Common myeloid progenitor, CD34-positive (primary cell): ENCODE measurements at regions not wholly inside any gene's neighbourhood (a gene's known extent, or its start where the extent isn't known, plus 50 kb on each side); places are given as distances from the start of the nearest gene placed in this dataset.

Source experiments
- CTCF ChIA-PET: fragments of 350-600 bp; sonication (Branson Sonifier 250); formaldehyde crosslinking; loops from one replicate; lab custom pipeline; 2021; ENCODE audit warnings: antibody characterized with exemption; lab: Charles Lee
- POLR2A ChIA-PET: fragments of 350-600 bp; sonication (Branson Sonifier 250); formaldehyde crosslinking; loops from one replicate; lab custom pipeline; 2021; ENCODE audit warnings: antibody characterized with exemption; lab: Charles Lee
- DNase-seq, 3 donors: peaks; one replicate each; pipeline versions ENCODE4 v3.0.0 to v3.0.0-alpha.2; 2013
- H3K27ac ChIP-seq, 2 experiments: 1 replicate in 1 of 2; 2 replicates in 1 of 2; pipeline ENCODE4 v1.7.0; 2013; ENCODE audit warnings: inconsistent platforms in 2 of 2, low read length in 2 of 2, mild to moderate bottlenecking in 2 of 2, low read depth in 1 of 2, moderate library complexity in 1 of 2; ENCODE audit not compliant: severe bottlenecking in 2 of 2, insufficient read depth in 1 of 2, poor library complexity in 1 of 2
- H3K27me3 ChIP-seq, 5 experiments: replicated peaks in 2 of 5; 1 replicate in 3 of 5; 2 replicates in 2 of 5; pipeline versions ENCODE4 v1.6.1 to v1.7.0; 2013; ENCODE audit warnings: low read length in 4 of 5, mild to moderate bottlenecking in 2 of 5, moderate library complexity in 2 of 5, inconsistent platforms in 1 of 5; ENCODE audit not compliant: insufficient read depth in 5 of 5, control insufficient read depth in 4 of 5
- H3K36me3 ChIP-seq, 4 experiments: 1 replicate in 2 of 4; 2 replicates in 2 of 4; pipeline versions ENCODE4 v1.6.1 to v1.7.0; 2013; ENCODE audit warnings: low read length in 3 of 4, control low read depth in 1 of 4, mild to moderate bottlenecking in 1 of 4; ENCODE audit not compliant: control insufficient read depth in 4 of 4, insufficient read depth in 4 of 4
- H3K4me1 ChIP-seq, 4 experiments: 1 replicate in 3 of 4; 2 replicates in 1 of 4; pipeline versions ENCODE4 v1.6.1 to v1.7.1; 2013; ENCODE audit warnings: low read length in 3 of 4, mild to moderate bottlenecking in 3 of 4, control low read depth in 1 of 4, inconsistent platforms in 1 of 4, moderate library complexity in 1 of 4; ENCODE audit not compliant: control insufficient read depth in 4 of 4, insufficient read depth in 4 of 4; ENCODE audit errors: control extremely low read depth in 1 of 4
- H3K4me3 ChIP-seq, 7 experiments: 1 replicate in 4 of 7; 2 replicates in 3 of 7; pipeline versions ENCODE4 v1.5.1 to v1.7.0; 2013; ENCODE audit warnings: mild to moderate bottlenecking in 7 of 7, low read length in 6 of 7, moderate library complexity in 6 of 7, inconsistent platforms in 2 of 7, low read depth in 2 of 7, control low read depth in 1 of 7; ENCODE audit not compliant: insufficient read depth in 4 of 7, control insufficient read depth in 1 of 7; ENCODE audit errors: extremely low read depth in 1 of 7
- H3K9me3 ChIP-seq, 5 experiments: 1 replicate in 4 of 5; 2 replicates in 1 of 5; pipeline versions ENCODE4 v1.6.1 to v1.7.1; 2013; ENCODE audit warnings: low read length in 4 of 5, mild to moderate bottlenecking in 2 of 5, inconsistent platforms in 1 of 5, low read depth in 1 of 5, moderate library complexity in 1 of 5; ENCODE audit not compliant: control insufficient read depth in 4 of 5, insufficient read depth in 2 of 5; ENCODE audit errors: control extremely low read depth in 1 of 5
- WGBS: methylation state at CpG from one replicate; pipeline ENCODE4 v1.1.5; 2013; ENCODE audit not compliant: insufficient coverage; 5-methylcytosine and 5-hydroxymethylcytosine counted together

DNA sequence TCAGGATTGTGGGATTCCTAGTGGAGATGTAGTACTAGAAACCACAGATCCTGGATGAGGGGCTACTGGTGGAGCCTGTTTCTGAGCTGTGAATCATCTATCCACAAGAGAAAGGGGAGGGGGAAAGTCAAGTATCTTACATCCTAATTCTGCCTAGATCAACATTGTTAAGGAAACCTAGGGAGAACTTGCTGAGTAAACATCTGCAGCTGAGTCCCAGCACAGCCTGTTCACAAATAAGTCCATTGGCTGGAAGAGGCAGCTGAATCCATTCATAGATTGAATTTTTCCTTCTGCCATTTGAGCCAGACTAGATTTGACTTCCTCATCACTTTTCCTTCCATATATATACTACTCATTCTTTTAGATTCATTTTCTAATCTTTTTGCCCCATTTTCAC, 460.5 kb downstream of the TUSC7 start:
- H3K4me1 ChIP-seq, result no peaks in the 10 kb centered on the region
- no peaks in the 10 kb centered on the region for H3K9me3 ChIP-seq
- no peak overlapping the region for H3K4me3 ChIP-seq
- H3K27ac ChIP-seq, result no peak overlapping the region
- no peaks in the 10 kb centered on the region for H3K36me3 ChIP-seq
- H3K27me3 ChIP-seq, result no peaks in the 10 kb centered on the region
- CTCF ChIA-PET, result no interaction called here
- DNase-seq, result no peak
- POLR2A ChIA-PET, result no interaction called here

- no peaks in the 10 kb centered on the region for H3K36me3 ChIP-seq
- H3K4me3 ChIP-seq, result no peak overlapping the region
- ChIA-PET CTCF (no interaction called here), POLR2A (no interaction called here)
- no peak for DNase-seq
- no peaks in the 10 kb centered on the region for H3K4me1 ChIP-seq
- no peaks in the 10 kb centered on the region for H3K27me3 ChIP-seq
- H3K9me3 ChIP-seq, result no peaks in the 10 kb centered on the region
- no peak overlapping the region for H3K27ac ChIP-seq
These were observed 461.5 kb downstream of the TUSC7 start for GRCh38 chr3:117171124-117171523.

DNA sequence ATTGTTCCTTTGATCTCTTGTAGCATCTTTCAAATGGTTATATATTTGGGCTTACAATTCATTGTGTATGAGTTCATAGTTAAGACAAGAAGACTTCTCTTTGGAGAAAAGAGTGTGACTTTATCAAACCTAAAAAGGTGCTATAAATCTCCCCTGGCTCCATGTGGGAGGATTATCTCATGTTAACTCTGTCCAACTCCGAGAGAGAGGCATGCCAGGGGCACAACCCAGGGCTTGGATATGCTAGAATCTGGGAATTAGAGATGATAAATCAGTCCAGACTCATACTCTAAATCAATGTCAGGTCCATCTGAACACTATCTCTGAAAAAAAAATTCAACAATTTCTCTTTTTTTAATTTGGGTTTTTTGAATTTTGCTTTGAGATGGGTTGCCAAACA, 462.8 kb downstream of the TUSC7 start:
- H3K27me3 ChIP-seq, result no peaks in the 10 kb centered on the region
- H3K27ac ChIP-seq, result no peak overlapping the region
- H3K4me3 ChIP-seq, result no peak overlapping the region
- no peaks in the 10 kb centered on the region for H3K9me3 ChIP-seq
- CTCF ChIA-PET, result no interaction called here
- H3K36me3 ChIP-seq, result no peaks in the 10 kb centered on the region
- no peak for DNase-seq
- WGBS, result no CpG with 5 or more reads among the region's 1 CpG
- POLR2A ChIA-PET, result no interaction called here
- H3K4me1 ChIP-seq, result no peaks in the 10 kb centered on the region

DNA sequence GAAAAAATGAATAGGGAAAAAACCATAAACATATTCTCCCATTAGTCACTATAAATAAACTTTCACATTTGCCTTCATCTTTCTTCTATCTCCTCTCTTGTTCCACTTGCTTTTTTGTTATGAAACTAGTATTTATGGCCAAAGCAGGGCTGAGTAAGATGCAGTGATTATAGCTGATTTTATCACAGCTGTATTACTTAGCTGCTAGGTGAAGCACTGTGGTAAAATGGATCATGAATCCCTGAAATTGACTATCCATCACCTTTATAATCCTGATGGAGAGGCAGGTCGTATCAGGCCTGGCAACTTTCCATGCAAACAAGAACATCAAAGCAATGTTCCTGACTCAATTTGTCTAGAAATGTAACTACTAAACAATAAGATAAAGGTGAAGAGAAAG, 471.6 kb downstream of the TUSC7 start:
- Histone ChIP-seq H3K9me3 (no peaks in the 10 kb centered on the region), H3K4me1 (no peaks in the 10 kb centered on the region), H3K36me3 (no peaks in the 10 kb centered on the region), H3K27ac (no peak overlapping the region), H3K4me3 (no peak overlapping the region), H3K27me3 (no peaks in the 10 kb centered on the region)
- no peak for DNase-seq
- no CpG with 5 or more reads among the region's 1 CpG for WGBS
- ChIA-PET POLR2A (no interaction called here), CTCF (no interaction called here)

- Histone ChIP-seq H3K9me3 (no peaks in the 10 kb centered on the region), H3K4me3 (no peak overlapping the region), H3K4me1 (no peaks in the 10 kb centered on the region), H3K36me3 (no peaks in the 10 kb centered on the region), H3K27me3 (no peaks in the 10 kb centered on the region), H3K27ac (no peak overlapping the region)
- ChIA-PET POLR2A (no interaction called here), CTCF (no interaction called here)
- no peak for DNase-seq
- WGBS, result 94% methylated on average over 2 of the region's 4 CpGs
These were observed 475.0 kb downstream of the TUSC7 start for GRCh38 chr3:117184574-117184973.

DNA sequence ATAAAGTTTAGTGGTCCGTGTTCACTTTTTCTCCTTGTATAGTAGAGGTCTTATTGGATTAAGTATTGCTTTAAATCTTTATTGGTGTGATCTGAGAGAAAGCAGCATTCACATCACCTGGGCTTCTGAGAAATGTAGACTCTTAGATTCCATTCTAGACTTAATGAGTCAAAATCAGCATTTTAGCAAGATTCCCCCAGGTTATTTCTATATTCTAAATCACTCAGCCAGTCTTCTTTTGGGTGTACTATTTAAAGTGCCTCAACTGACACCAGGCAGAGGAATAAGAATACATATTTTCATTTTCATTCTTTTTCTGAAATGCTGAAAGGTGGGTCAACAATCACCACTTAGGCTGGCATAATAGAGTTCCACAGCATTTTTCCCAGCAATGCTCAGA, 481.7 kb downstream of the TUSC7 start:
- H3K27me3 ChIP-seq, result no peaks in the 10 kb centered on the region
- CTCF ChIA-PET, result no interaction called here
- no peaks in the 10 kb centered on the region for H3K9me3 ChIP-seq
- H3K4me3 ChIP-seq, result no peak overlapping the region
- no peak for DNase-seq
- no CpG with 5 or more reads among the region's 1 CpG for WGBS
- no peaks in the 10 kb centered on the region for H3K4me1 ChIP-seq
- no peak overlapping the region for H3K27ac ChIP-seq
- POLR2A ChIA-PET, result no interaction called here
- H3K36me3 ChIP-seq, result no peaks in the 10 kb centered on the region

DNA sequence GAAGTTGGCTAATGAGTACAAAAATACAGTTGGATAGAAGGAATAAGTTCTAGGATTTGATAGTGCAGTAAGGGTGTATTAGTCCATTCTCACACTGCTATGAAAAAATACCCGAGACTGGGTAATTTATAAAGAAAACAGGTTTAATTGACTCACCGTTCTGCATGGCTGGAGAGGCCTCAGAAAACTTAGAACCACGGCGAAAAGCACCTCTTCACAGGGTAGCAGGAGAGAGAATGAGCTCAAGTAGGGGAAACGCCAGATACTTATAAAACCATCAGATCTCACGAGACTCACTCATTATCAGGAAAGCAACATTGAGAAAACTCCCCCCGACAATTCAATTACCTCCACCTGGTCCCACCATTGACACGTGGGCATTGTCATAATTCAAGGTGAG, 483.3 kb downstream of the TUSC7 start:
- DNase-seq, result no peak
- H3K36me3 ChIP-seq, result no peaks in the 10 kb centered on the region
- H3K27me3 ChIP-seq, result no peaks in the 10 kb centered on the region
- POLR2A ChIA-PET, result no interaction called here
- no peaks in the 10 kb centered on the region for H3K9me3 ChIP-seq
- no peak overlapping the region for H3K27ac ChIP-seq
- WGBS, result no CpG with 5 or more reads among the region's 8 CpGs
- CTCF ChIA-PET, result no interaction called here
- H3K4me1 ChIP-seq, result no peaks in the 10 kb centered on the region
- no peak overlapping the region for H3K4me3 ChIP-seq

- H3K27me3 ChIP-seq, result peaks cover 0 to 3% (median 0%) of the 10 kb centered on the region in 5 experiments
- H3K27ac ChIP-seq, result no peak overlapping the region
- ChIA-PET CTCF (no interaction called here), POLR2A (no interaction called here)
- no peak overlapping the region for H3K4me3 ChIP-seq
- H3K9me3 ChIP-seq, result no peaks in the 10 kb centered on the region
- no peak for DNase-seq
- H3K36me3 ChIP-seq, result no peaks in the 10 kb centered on the region
- no CpG with 5 or more reads among the region's 2 CpGs for WGBS
- H3K4me1 ChIP-seq, result no peaks in the 10 kb centered on the region
These were observed 483.8 kb downstream of the TUSC7 start for GRCh38 chr3:117193390-117193789.
